HepG2 (cell line): ENCODE measurements at regions not wholly inside any gene's neighbourhood (a gene's known extent, or its start where the extent isn't known, plus 50 kb on each side); places are given as distances from the start of the nearest gene placed in this dataset.

Experiments used
- CTCF ChIP-seq: sonication (generic); formaldehyde crosslinking; IDR thresholded peaks from 2 replicates; pipeline ENCODE4 v1.5.0; 2020; ENCODE audit warnings: mild to moderate bottlenecking, missing genetic modification reagents, moderate library complexity
- PCBP2 ChIP-seq: fragments of 200-400 bp; formaldehyde crosslinking; optimal IDR thresholded peaks from 2 replicates; pipeline ENCODE3; 2018; ENCODE audit warnings: low read length, low read depth; ENCODE audit not compliant: poor library complexity, severe bottlenecking
- PLRG1 ChIP-seq: fragments of 450-650 bp; conservative IDR thresholded peaks from 2 replicates; pipeline ENCODE4 v1.6.1; 2016
- REST ChIP-seq, 2 experiments: IDR thresholded peaks; 2 replicates each; pipeline ENCODE4 v1.6.1; 2011 to 2012; ENCODE audit warnings: low read length in 2 of 2, borderline replicate concordance in 1 of 2, low read depth in 1 of 2, mild to moderate bottlenecking in 1 of 2, moderate library complexity in 1 of 2
- SALL1 ChIP-seq: sonication (generic); formaldehyde crosslinking; IDR thresholded peaks from 2 replicates; pipeline ENCODE4 v1.8.0; 2022; ENCODE audit warnings: mild to moderate bottlenecking, missing genetic modification reagents
- ZNF572 ChIP-seq: sonication (generic); formaldehyde crosslinking; IDR thresholded peaks from 2 replicates; pipeline ENCODE4 v1.5.1; 2020; ENCODE audit warnings: mild to moderate bottlenecking, missing genetic modification reagents

- TF ChIP-seq SALL1 (CRISPR knock-in tag), result no peak
- TF ChIP-seq CTCF, result no peak
- TF ChIP-seq PLRG1, result no peak
- TF ChIP-seq PCBP2, result no peak
- no peak for TF ChIP-seq ZNF572 (CRISPR knock-in tag)
- TF ChIP-seq REST (IDR thresholded peaks at IDR 0.05; ENCODE audit: borderline replicate concordance in 1 of 2, low read depth in 1 of 2, low read length in 2 of 2), result no peak
These were observed 218.6 kb downstream of the RPS24 start for GRCh38 chr10:78252286-78252685.
